ENCODE measurements at regions not wholly inside any gene's neighbourhood (a gene's known extent, or its start where the extent isn't known, plus 50 kb on each side); places are given as distances from the start of the nearest gene placed in this dataset.
"Not testable (repeated sequence)": the region's sequence is repeated elsewhere in the genome, so short reads cannot be mapped to it uniquely, and the experiment has no call there.

DNA sequence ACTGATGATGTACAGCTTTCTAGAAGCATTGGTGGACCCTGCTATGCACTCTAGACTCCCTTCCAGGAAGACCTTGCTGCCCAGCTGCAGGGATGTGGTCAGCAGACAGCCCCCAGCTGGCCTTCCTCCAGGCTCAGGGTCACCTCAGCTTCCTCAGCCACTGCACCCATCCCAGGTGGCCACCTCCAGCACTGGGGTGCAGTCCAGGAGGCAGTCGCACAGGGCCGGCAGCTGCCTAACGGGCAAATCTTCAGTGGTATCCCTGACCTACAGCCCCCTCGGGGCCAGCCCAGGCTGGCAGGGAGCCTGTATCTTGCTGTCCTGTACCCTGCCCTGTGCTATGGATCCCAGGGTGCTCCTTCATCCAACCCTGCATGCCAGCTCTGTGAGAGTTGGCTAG, 81.8 kb downstream of the GADD45G start:
- no peak for DNase-seq
- TF ChIP-seq, protein P1, sequence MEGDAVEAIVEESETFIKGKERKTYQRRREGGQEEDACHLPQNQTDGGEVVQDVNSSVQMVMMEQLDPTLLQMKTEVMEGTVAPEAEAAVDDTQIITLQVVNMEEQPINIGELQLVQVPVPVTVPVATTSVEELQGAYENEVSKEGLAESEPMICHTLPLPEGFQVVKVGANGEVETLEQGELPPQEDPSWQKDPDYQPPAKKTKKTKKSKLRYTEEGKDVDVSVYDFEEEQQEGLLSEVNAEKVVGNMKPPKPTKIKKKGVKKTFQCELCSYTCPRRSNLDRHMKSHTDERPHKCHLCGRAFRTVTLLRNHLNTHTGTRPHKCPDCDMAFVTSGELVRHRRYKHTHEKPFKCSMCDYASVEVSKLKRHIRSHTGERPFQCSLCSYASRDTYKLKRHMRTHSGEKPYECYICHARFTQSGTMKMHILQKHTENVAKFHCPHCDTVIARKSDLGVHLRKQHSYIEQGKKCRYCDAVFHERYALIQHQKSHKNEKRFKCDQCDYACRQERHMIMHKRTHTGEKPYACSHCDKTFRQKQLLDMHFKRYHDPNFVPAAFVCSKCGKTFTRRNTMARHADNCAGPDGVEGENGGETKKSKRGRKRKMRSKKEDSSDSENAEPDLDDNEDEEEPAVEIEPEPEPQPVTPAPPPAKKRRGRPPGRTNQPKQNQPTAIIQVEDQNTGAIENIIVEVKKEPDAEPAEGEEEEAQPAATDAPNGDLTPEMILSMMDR (IDR thresholded peaks at IDR 0.05), result no peak
- intact Hi-C loops (cut with DNase I), result no loop called here

DNA sequence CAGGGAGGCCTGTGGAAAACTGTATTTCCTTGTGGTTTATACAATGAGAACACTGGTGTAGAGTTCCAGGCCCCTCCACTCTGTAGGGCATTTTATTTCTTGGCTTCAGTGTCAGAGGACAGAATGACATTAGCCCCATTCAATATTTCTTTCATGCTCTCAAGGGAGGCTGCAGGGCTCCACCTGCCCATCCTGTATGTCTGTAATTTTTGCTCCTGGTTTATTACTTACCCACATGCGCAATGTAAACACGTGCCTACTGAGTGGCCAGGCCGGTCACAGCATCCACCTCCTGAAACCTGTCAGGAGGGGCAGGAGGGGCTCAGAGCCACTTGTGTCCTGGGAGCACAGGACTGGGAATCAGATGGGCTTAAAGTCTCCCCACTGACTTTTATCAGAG, 82.4 kb downstream of the GADD45G start:
- TF ChIP-seq, protein P1 (IDR thresholded peaks at IDR 0.05), result no peak
- ATAC-seq, result no peak
- intact Hi-C loops (cut with DNase I), result no loop called here
- Histone ChIP-seq H3K9me3 (no peaks in the 10 kb centered on the region), H3K27ac (no peak overlapping the region), H3K4me3 (no peak overlapping the region), H3K4me1 (peaks cover 0 to 8% of the 10 kb centered on the region in 2 donors), H3K27me3 (no peaks in the 10 kb centered on the region), H3K36me3 (no peaks in the 10 kb centered on the region)
- no peak for DNase-seq

More for the DNA sequence above, 81.8 kb downstream of the GADD45G start:
- no peaks in the 10 kb centered on the region for H3K9me3 ChIP-seq
- ATAC-seq, result no peak
- no peaks in the 10 kb centered on the region for H3K27me3 ChIP-seq
- peaks cover 0 to 8% of the 10 kb centered on the region in 2 donors for H3K4me1 ChIP-seq
- no peak overlapping the region for H3K27ac ChIP-seq
- no peaks in the 10 kb centered on the region for H3K36me3 ChIP-seq
- H3K4me3 ChIP-seq, result no peak overlapping the region

DNA sequence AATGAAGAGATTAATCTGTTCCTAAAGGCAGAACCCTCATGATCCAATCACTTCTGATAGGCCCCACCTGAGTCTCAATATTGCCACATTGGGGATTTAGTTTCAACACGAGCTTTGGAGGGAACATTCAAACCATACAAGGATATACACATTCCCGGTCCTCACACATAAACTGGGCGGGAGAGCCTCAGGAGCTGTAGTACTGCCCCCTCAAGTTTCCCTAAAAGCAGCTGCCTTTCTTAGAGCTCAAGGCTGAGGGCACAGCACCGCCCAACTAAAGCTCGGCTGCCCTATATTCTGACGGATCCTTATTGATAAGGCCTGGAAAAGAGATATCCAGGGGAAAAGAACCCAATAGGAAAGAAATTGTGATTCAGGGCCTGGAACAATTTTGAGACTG, 83.0 kb downstream of the GADD45G start:
- Histone ChIP-seq H3K27ac (no peak overlapping the region), H3K4me3 (no peak overlapping the region), H3K4me1 (peaks cover 0 to 8% of the 10 kb centered on the region in 2 donors), H3K9me3 (no peaks in the 10 kb centered on the region), H3K27me3 (no peaks in the 10 kb centered on the region), H3K36me3 (no peaks in the 10 kb centered on the region)
- TF ChIP-seq, protein P1 (IDR thresholded peaks at IDR 0.05), result no peak
- ATAC-seq (no peak), DNase-seq (no peak)
- intact Hi-C loops (cut with DNase I), result no loop called here

DNA sequence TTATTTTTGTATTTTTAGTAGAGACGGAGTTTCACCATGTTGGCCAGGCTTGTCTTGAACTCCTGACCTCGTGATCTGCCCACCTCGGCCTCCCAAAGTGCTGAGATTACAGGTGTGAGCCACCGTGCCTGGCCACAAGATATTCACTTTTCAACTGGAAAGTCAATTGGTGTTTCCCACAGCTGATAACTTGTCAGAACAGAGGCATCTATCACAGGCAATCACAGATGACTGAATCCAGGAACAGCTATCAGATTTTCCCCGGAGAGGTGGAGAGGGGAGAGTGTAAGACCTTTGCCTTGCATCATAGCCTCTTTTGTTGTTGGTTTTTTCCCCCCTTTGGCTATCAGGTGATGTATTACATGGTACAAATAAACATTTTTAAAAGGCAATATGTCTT, 84.5 kb downstream of the GADD45G start:
- DNase-seq; H3K4me3 ChIP-seq; H3K4me1 ChIP-seq; H3K27me3 ChIP-seq; H3K27ac ChIP-seq; H3K9me3 ChIP-seq; ATAC-seq; intact Hi-C loops (cut with DNase I); H3K36me3 ChIP-seq: not testable (repeated sequence)

DNA sequence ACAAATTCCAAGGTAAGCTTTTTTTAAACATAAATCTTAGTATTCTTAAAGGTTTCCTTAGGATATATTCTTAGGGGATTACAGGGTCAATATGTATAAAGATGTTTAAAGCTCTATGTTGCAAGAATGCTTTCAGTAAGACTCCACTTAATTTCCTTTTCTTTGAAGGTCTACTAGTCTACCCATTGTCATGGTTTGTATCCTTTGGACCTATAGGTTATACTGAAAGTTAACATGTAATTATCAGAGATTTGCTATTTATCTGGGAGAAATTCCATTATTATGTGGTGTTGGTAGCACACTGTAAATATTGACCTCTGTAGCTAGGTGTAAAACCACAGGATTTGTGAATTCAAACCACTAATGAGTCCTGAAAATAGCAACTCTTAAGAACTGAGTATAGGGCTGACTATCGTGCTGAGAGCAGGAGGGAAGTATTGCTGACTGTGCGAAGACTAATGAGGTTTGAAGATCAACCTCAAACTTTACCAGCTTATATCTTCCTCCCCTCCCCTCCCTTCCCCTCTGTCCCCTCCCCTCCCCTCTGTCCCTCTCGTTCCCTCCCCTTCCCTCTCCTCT, 85.6 kb downstream of the GADD45G start:
- H3K27me3 ChIP-seq, result no peaks in the 10 kb centered on the region
- intact Hi-C loops (cut with DNase I), result no loop called here
- H3K9me3 ChIP-seq, result no peaks in the 10 kb centered on the region
- ATAC-seq (peak; percentile 83), DNase-seq (no peak)
- H3K36me3 ChIP-seq, result no peaks in the 10 kb centered on the region
- H3K27ac ChIP-seq, result no peak overlapping the region
- no peaks in the 10 kb centered on the region for H3K4me1 ChIP-seq
- H3K4me3 ChIP-seq, result no peak overlapping the region
- TF ChIP-seq, protein P1 (IDR thresholded peaks at IDR 0.05), result no peak

DNA sequence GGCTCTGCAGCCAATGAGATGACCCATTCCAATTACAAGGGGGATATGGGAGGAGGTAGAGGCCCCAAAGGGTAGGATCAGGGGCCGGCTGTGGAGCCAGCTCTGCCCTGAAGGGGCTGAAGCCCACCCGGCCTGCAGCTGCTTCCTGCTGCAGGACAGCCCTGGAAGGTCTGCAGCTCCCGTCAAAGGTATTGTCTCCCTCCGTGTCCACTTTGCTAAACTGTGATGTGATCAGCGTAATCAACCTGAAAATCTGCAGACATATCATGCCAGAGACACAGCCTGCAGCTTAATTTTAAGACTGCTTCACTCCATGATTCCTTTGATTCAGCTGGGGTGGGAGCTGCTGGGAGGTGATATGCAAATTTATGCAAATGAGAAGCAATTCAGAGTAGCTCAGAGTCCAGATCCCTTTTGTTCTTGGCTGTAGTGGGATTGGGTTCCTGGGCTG, 90.7 kb downstream of the GADD45G start:
- Histone ChIP-seq H3K4me3 (no peak overlapping the region), H3K27ac (no peak overlapping the region), H3K27me3 (no peaks in the 10 kb centered on the region), H3K9me3 (no peaks in the 10 kb centered on the region), H3K4me1 (no peaks in the 10 kb centered on the region), H3K36me3 (no peaks in the 10 kb centered on the region)
- no peak for ATAC-seq
- DNase-seq, result no peak
- TF ChIP-seq, protein P1 (IDR thresholded peaks at IDR 0.05), result no peak
- intact Hi-C loops (cut with DNase I), result no loop called here

DNA sequence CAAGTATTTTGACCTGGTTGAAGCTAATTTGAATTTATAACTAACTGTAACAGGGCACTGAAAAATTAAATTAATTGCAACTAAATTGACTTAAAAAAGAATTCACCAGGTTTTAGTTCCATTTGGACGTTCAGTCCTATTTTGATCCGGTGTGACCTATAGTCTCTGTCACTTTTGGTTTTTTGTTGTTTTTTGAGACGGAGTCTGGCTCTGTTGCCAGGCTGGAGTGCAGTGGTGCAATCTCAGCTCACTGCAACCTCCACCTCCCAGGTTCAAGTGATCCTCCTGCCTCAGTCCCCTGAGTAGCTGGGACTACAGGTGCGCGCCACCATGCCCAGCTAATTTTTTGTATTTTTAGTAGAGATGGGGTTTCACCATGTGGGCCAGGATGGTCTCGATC, 91.2 kb downstream of the GADD45G start:
- intact Hi-C loops (cut with DNase I); H3K36me3 ChIP-seq; ATAC-seq; H3K27ac ChIP-seq; H3K4me3 ChIP-seq; H3K27me3 ChIP-seq; DNase-seq; H3K4me1 ChIP-seq; H3K9me3 ChIP-seq: not testable (repeated sequence)
